OCI-LY3 (cell line): ENCODE measurements at regions not wholly inside any gene's neighbourhood (a gene's known extent, or its start where the extent isn't known, plus 50 kb on each side); places are given as distances from the start of the nearest gene placed in this dataset.

Experiments
- CTCF ChIP-seq: fragments of 200-600, 300-600 bp; sonication (generic); IDR thresholded peaks from 2 replicates; pipeline ENCODE4 v1.5.1; 2014; ENCODE audit warnings: antibody characterized with exemption, low read length, low read depth
- EZH2phosphoT487 ChIP-seq: fragments of 200-600 bp; shearing (Covaris generic); IDR thresholded peaks from 2 replicates; pipeline ENCODE4 v1.6.1; 2018; ENCODE audit warnings: antibody characterized with exemption, mixed run types, low read depth

DNA sequence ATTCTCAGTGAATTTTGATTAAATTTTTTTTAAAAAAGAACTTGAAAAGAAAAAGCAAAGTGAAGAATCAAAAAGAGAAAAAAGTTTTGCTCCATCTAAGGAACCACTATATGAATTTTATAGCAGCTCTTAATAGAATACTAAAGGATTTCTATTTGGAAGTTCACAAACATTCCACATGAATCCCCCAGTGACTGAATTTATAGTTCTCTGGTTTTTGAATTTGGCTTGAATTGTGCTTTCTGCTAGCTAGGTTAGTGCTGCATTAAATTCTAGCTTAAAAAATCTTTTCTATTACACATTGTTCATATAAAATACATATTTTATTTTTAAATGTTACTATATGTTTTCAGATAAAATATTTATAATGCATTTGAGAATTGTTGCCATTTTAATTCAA is 675.4 kb downstream of the RERGL start:
- TF ChIP-seq CTCF (no peak), EZH2phosphoT487 (no peak)
